CD4-positive, alpha-beta memory T cell (primary cell): ENCODE measurements at regions not wholly inside any gene's neighbourhood (a gene's known extent, or its start where the extent isn't known, plus 50 kb on each side); places are given as distances from the start of the nearest gene placed in this dataset.
"Not testable (repeated sequence)": the region's sequence is repeated elsewhere in the genome, so short reads cannot be mapped to it uniquely, and the experiment has no call there.

Source experiments
- CTCF ChIA-PET: fragments of 350-600 bp; sonication (Branson Sonifier 250); formaldehyde crosslinking; loops from one replicate; lab custom pipeline; 2021; ENCODE audit warnings: inconsistent platforms; ENCODE audit not compliant: partially characterized antibody; lab: Charles Lee
- POLR2A ChIA-PET: fragments of 350-600 bp; sonication (Branson Sonifier 250); formaldehyde crosslinking; loops from one replicate; lab custom pipeline; 2021; ENCODE audit not compliant: partially characterized antibody; lab: Charles Lee
- DNase-seq, 5 donors: peaks; one replicate each; pipeline versions ENCODE4 v3.0.0 to v3.0.0-alpha.2; 2020 to 2022; ENCODE audit warnings: mixed read lengths in 1 of 5
- H3K27ac ChIP-seq: one replicate; pipeline ENCODE4 v1.7.0; 2013; ENCODE audit warnings: low read depth, low read length
- H3K27me3 ChIP-seq: 2 replicates; pipeline ENCODE4 v1.7.0; 2013; ENCODE audit warnings: mild to moderate bottlenecking, low read length, moderate library complexity; ENCODE audit not compliant: insufficient read depth
- H3K36me3 ChIP-seq: 2 replicates; pipeline ENCODE4 v1.7.0; 2013; ENCODE audit warnings: mild to moderate bottlenecking, low read length, moderate library complexity; ENCODE audit not compliant: insufficient read depth
- H3K4me1 ChIP-seq: 2 replicates; pipeline ENCODE4 v1.7.0; 2013; ENCODE audit warnings: mild to moderate bottlenecking, low read length, moderate library complexity; ENCODE audit not compliant: insufficient read depth
- H3K4me3 ChIP-seq, 2 donors: one replicate each; pipeline ENCODE4 v1.7.0; 2013; ENCODE audit warnings: low read length in 2 of 2, mild to moderate bottlenecking in 1 of 2
- H3K9me3 ChIP-seq, 2 donors: one replicate each; pipeline ENCODE4 v1.7.0; 2013; ENCODE audit warnings: low read length in 2 of 2, control low read depth in 1 of 2; ENCODE audit not compliant: control insufficient read depth in 1 of 2
- H3K27ac Mint-ChIP-seq, 7 donors: one replicate each; pipeline ENCODE4 v1.8.0; 2020 to 2021; ENCODE audit warnings: mixed read lengths in 7 of 7, mild to moderate bottlenecking in 6 of 7, inconsistent platforms in 3 of 7, moderate library complexity in 3 of 7
- H3K27me3 Mint-ChIP-seq, 2 donors: one replicate each; pipeline ENCODE4 v1.8.0; 2020 to 2021; ENCODE audit warnings: mixed read lengths in 2 of 2
- H3K36me3 Mint-ChIP-seq, 2 donors: one replicate each; pipeline ENCODE4 v1.8.0; 2020 to 2021; ENCODE audit warnings: mixed read lengths in 2 of 2, inconsistent platforms in 1 of 2, mild to moderate bottlenecking in 1 of 2
- H3K4me1 Mint-ChIP-seq, 4 donors: one replicate each; pipeline ENCODE4 v1.8.0; 2020 to 2021; ENCODE audit warnings: mixed read lengths in 4 of 4, mild to moderate bottlenecking in 1 of 4
- H3K4me3 Mint-ChIP-seq, 8 donors: one replicate each; pipeline ENCODE4 v1.8.0; 2020 to 2021; ENCODE audit warnings: mixed read lengths in 8 of 8, mild to moderate bottlenecking in 7 of 8, moderate library complexity in 6 of 8, inconsistent platforms in 3 of 8
- H3K9me3 Mint-ChIP-seq, 8 donors: one replicate each; pipeline ENCODE4 v1.8.0; 2020 to 2021; ENCODE audit warnings: mixed read lengths in 8 of 8, mild to moderate bottlenecking in 5 of 8, inconsistent platforms in 3 of 8, moderate library complexity in 1 of 8
- intact Hi-C: fragments of 100-400 bp; cut with micrococcal nuclease; formaldehyde crosslinking; loops from one replicate; pipeline ENCODE4 v1.15.1; 2023

DNA sequence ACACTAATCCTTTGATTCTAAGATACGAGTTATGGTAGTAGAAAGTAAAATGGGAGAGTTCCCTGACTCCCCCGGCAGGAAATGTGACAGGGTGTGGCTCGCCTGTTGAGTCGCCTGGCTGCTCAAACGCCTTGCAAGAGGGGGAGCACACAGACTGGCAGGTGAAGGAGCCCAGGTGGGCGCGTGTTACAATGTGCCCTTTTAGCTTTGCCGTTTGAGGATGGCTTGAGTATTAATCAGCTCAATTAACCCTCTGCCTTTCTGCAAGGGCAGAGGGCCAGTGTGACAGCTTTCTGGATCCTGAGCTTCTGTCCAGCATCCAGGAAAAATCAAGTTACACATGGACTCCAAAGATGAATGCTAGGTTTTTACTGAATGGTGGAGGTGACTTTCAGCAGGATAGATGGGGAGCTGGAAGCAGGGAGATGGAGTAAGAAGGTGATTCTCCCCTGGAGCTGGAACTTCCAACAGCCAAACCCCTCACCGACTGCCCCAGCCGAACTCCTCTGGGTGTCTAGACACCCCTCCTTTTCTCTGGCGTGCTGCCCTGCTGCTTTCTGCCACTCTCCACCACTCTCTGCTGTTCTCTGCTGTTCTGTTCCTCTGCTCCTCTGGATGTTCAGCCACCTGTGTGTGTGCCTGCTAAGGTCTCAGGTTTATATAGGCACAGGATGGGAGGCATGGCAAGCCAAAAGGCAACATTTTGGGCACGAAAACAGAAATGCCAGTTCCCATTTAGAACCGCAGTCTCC is 548.8 kb upstream of the KCND2 start:
- DNase-seq, result no peak
- H3K27ac Mint-ChIP-seq, result no peak overlapping the region
- H3K9me3 Mint-ChIP-seq, result peaks cover 0 to 7% (median 3%) of the 10 kb centered on the region in 8 donors
- no peak overlapping the region for H3K27ac ChIP-seq
- no peaks in the 10 kb centered on the region for H3K36me3 ChIP-seq
- POLR2A ChIA-PET, result no interaction called here
- no peak overlapping the region for H3K4me3 Mint-ChIP-seq
- CTCF ChIA-PET, result no interaction called here
- H3K4me1 ChIP-seq, result no peaks in the 10 kb centered on the region
- intact Hi-C loops, result no loop called here
- no peak overlapping the region for H3K4me3 ChIP-seq
- H3K27me3 Mint-ChIP-seq, result no peaks in the 10 kb centered on the region
- H3K4me1 Mint-ChIP-seq, result no peaks in the 10 kb centered on the region
- no peaks in the 10 kb centered on the region for H3K36me3 Mint-ChIP-seq
- no peaks in the 10 kb centered on the region for H3K27me3 ChIP-seq
- no peaks in the 10 kb centered on the region for H3K9me3 ChIP-seq

DNA sequence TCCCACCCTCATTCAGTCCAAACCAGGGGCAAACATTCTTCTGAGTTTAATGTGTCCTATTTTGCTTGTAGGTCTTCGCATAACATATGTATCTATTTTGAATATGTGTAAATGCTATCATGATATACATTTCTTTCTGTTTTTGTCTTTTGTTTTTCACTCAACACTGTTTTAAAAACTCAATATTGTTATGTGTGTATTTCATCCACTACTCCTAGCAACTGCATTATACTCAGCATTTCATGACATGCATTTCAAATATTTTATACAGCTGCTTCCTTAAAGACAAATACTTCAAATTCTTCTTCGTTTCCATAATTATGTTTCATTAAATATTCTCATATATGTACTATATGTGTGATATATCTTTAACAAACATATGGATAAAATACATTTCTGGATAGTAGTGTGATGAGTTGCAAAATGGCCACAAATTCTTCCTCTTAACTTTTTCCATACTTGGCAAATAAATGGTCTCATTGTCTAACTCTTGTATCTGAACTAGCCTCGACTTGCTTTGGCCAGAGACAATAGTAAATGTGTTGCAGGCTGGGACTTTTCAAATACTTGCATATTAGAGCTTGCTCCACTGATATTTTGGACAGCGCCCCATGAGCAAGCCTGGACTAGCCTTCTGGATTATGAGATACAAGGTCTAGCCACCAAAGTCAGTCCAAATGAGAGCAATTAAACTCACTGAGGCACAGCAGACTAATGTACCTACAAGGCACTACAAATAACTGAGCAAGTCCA is 539.7 kb upstream of the KCND2 start:
- H3K27me3 Mint-ChIP-seq, result no peaks in the 10 kb centered on the region
- no peaks in the 10 kb centered on the region for H3K36me3 Mint-ChIP-seq
- H3K4me3 ChIP-seq, result no peak overlapping the region
- H3K27me3 ChIP-seq, result no peaks in the 10 kb centered on the region
- H3K4me1 Mint-ChIP-seq, result no peaks in the 10 kb centered on the region
- intact Hi-C loops, result no loop called here
- H3K4me3 Mint-ChIP-seq, result no peak overlapping the region
- H3K27ac ChIP-seq, result no peak overlapping the region
- no peaks in the 10 kb centered on the region for H3K9me3 ChIP-seq
- no peak for DNase-seq
- H3K9me3 Mint-ChIP-seq, result peaks cover 0 to 9% (median 3%) of the 10 kb centered on the region in 8 donors
- H3K36me3 ChIP-seq, result no peaks in the 10 kb centered on the region
- ChIA-PET CTCF (interaction anchor here (0.7 kb wide), 1 partner anchor 10 kb away, joined by 3 read pairs; no protein-coding TSS in a partner anchor), POLR2A (no interaction called here)
- no peaks in the 10 kb centered on the region for H3K4me1 ChIP-seq
- H3K27ac Mint-ChIP-seq, result no peak overlapping the region

DNA sequence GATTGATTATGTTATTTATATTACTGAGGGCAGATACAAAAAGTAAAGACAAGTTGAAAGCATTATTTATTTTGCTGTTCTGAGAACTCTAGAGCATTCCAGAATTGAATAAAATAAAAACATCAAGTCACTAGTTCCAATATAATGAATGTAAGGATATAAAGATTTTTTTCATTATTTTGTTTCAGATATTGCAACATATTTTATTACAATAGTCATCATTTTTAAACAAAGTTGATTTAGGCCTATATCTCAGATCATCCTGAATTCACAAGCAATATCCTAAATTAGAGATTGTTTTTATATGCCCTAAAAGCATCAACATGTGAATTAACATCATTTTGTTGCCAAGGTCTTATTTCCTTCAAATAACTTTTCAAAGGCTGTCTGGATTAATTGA is 535.6 kb upstream of the KCND2 start:
- H3K27ac Mint-ChIP-seq, result no peak overlapping the region
- no peaks in the 10 kb centered on the region for H3K4me1 Mint-ChIP-seq
- no peak for DNase-seq
- H3K27me3 ChIP-seq, result no peaks in the 10 kb centered on the region
- no peak overlapping the region for H3K4me3 ChIP-seq
- H3K36me3 Mint-ChIP-seq, result no peaks in the 10 kb centered on the region
- ChIA-PET POLR2A (no interaction called here), CTCF (no interaction called here)
- H3K36me3 ChIP-seq, result no peaks in the 10 kb centered on the region
- H3K27ac ChIP-seq, result no peak overlapping the region
- H3K4me3 Mint-ChIP-seq, result no peak overlapping the region
- H3K9me3 ChIP-seq, result no peaks in the 10 kb centered on the region
- H3K4me1 ChIP-seq, result no peaks in the 10 kb centered on the region
- peaks cover 0 to 15% (median 5%) of the 10 kb centered on the region in 8 donors for H3K9me3 Mint-ChIP-seq
- intact Hi-C loops, result no loop called here
- H3K27me3 Mint-ChIP-seq, result no peaks in the 10 kb centered on the region

DNA sequence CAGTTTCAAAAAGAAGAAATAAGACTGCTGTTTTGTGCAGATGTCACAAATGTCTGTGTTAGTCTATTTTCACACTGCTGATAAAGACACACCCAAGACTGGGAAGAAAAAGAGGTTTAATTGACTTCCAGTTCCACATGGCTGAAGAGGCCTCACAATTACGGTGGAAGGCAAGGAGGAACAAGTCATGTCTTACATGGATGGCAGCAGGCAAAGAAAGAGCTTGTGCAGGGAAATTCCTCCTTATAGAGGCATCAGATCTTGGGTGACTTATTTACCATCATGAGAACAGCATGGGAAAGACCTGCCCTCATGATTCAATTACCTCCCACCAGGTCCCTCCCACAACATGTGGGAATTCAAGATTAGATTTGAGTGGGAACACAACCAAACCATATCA is 527.7 kb upstream of the KCND2 start:
- CTCF ChIA-PET, H3K36me3 ChIP-seq, H3K4me1 Mint-ChIP-seq, POLR2A ChIA-PET, H3K27me3 Mint-ChIP-seq, DNase-seq, H3K4me3 ChIP-seq, H3K27ac Mint-ChIP-seq, H3K4me1 ChIP-seq, H3K4me3 Mint-ChIP-seq, H3K27ac ChIP-seq, H3K36me3 Mint-ChIP-seq, H3K9me3 ChIP-seq, H3K27me3 ChIP-seq, H3K9me3 Mint-ChIP-seq, intact Hi-C loops: not testable (repeated sequence)

DNA sequence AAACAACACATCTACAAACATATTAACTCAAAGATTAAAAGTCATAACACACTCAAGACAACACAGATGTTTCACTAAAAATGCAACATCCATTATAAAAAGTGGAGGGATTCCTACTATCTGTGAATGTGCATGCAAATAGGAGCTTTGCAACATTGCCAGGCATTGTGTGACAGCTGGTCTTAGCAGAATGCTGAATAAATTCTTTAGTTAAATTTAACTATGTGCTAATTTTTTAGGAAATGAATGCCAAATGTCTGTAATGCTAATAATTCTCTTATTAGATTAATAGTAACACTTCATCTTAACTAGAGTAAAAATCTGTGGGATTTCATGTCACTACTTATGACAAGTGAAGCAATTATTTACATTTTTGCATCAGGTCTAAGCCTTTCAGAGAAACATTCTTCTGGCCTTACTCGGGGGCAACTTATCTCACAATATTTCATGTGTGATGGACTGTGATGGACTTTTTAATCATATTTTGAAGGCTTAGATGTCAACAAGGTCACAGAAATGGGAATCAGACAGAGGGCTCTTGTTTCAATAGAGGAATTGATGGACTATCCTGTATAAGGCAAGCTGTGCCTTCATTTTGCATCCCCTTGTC is 524.6 kb upstream of the KCND2 start:
- H3K9me3 ChIP-seq, result no peaks in the 10 kb centered on the region
- no peak overlapping the region for H3K27ac ChIP-seq
- Mint-ChIP-seq H3K4me1 (no peaks in the 10 kb centered on the region), H3K9me3 (peaks cover 0 to 5% (median 0%) of the 10 kb centered on the region in 8 donors), H3K27me3 (no peaks in the 10 kb centered on the region), H3K27ac (no peak overlapping the region), H3K36me3 (no peaks in the 10 kb centered on the region), H3K4me3 (no peak overlapping the region)
- H3K4me3 ChIP-seq, result no peak overlapping the region
- ChIA-PET POLR2A (no interaction called here), CTCF (no interaction called here)
- H3K4me1 ChIP-seq, result no peaks in the 10 kb centered on the region
- no peak for DNase-seq
- H3K36me3 ChIP-seq, result no peaks in the 10 kb centered on the region
- intact Hi-C loops, result no loop called here
- H3K27me3 ChIP-seq, result no peaks in the 10 kb centered on the region

DNA sequence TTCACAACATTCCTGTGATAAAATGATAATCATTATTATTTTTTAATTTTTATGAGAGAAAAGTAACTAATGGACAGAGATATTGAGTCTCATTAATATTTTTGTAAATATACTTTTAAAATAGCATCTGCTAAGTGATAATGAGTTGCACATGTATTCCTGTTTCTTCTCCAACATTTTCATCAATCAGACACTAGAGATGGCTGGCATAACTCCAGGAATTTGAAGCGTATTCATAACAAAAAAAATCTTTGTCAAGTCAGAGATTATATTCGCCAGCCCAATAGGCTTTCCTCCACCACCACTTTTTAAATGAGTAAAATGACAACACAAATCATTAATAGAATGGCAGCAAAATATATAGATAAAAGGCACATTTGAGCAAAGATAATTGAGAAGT is 524.0 kb upstream of the KCND2 start:
- Histone ChIP-seq H3K4me1 (no peaks in the 10 kb centered on the region), H3K27me3 (no peaks in the 10 kb centered on the region), H3K4me3 (no peak overlapping the region), H3K36me3 (no peaks in the 10 kb centered on the region), H3K27ac (no peak overlapping the region), H3K9me3 (no peaks in the 10 kb centered on the region)
- no peaks in the 10 kb centered on the region for H3K4me1 Mint-ChIP-seq
- POLR2A ChIA-PET, result no interaction called here
- H3K9me3 Mint-ChIP-seq, result peaks cover 0 to 5% (median 0%) of the 10 kb centered on the region in 8 donors
- H3K27ac Mint-ChIP-seq, result no peak overlapping the region
- H3K4me3 Mint-ChIP-seq, result no peak overlapping the region
- no peaks in the 10 kb centered on the region for H3K27me3 Mint-ChIP-seq
- CTCF ChIA-PET, result no interaction called here
- no peak for DNase-seq
- no peaks in the 10 kb centered on the region for H3K36me3 Mint-ChIP-seq
- intact Hi-C loops, result no loop called here

DNA sequence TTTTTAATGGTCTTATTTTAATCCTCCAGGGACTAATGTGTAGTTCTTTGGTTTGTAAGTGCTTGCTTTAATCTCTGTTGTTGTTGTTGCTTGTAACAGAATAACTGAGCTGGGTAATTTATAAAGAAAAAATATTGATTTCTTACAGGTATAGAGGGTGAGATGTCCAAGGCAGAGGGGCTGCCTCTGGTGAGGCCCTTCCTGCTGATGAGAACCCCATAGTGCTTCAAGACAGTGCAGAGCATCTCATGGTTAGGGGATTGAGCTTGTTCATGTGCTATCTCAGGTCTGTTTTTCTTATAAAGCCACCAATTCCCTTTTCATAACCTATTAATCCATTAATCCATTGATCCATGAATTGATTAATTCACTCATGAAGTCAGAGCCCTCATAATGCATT is 516.3 kb upstream of the KCND2 start:
- no peak for DNase-seq
- H3K36me3 ChIP-seq, result no peaks in the 10 kb centered on the region
- Mint-ChIP-seq H3K4me1 (no peaks in the 10 kb centered on the region), H3K9me3 (peaks cover 0 to 6% (median under 1%) of the 10 kb centered on the region in 8 donors), H3K4me3 (no peak overlapping the region), H3K27me3 (no peaks in the 10 kb centered on the region), H3K27ac (no peak overlapping the region), H3K36me3 (no peaks in the 10 kb centered on the region)
- H3K27me3 ChIP-seq, result no peaks in the 10 kb centered on the region
- no peak overlapping the region for H3K4me3 ChIP-seq
- H3K27ac ChIP-seq, result no peak overlapping the region
- no peaks in the 10 kb centered on the region for H3K9me3 ChIP-seq
- no peaks in the 10 kb centered on the region for H3K4me1 ChIP-seq
- POLR2A ChIA-PET, result no interaction called here
- CTCF ChIA-PET, result no interaction called here
- intact Hi-C loops, result no loop called here
